ENCODE measurements at regions not wholly inside any gene's neighbourhood (a gene's known extent, or its start where the extent isn't known, plus 50 kb on each side); places are given as distances from the start of the nearest gene placed in this dataset.
"Not testable (repeated sequence)": the region's sequence is repeated elsewhere in the genome, so short reads cannot be mapped to it uniquely, and the experiment has no call there.

- DNase-seq = no peak
Measured at GRCh38 chr5:113723021-113723420, 209.5 kb downstream of the YTHDC2 start.

- DNase-seq = no peak
Measured at GRCh38 chr5:113735751-113736150, 222.3 kb downstream of the YTHDC2 start.

DNA sequence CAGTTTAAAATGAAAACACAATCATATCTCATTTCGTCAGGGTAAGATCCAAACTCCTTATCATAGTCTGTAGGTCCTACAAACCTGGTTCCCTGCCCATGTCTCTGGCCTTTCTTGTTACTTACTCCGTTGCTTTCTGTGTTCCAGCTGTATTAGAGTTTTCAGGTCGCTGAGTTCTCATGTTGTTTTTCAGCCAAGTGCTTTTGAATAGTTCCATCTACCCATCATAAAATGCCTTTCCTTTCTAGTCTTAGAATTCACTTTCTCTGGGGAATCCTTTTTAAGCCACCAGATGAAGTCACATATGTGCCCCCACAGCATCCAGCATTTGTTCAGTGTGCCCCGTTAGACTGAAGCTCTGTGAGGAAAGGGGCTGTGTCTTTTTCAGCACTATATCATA, 228.7 kb downstream of the YTHDC2 start:
- DNase-seq = no peak

DNA sequence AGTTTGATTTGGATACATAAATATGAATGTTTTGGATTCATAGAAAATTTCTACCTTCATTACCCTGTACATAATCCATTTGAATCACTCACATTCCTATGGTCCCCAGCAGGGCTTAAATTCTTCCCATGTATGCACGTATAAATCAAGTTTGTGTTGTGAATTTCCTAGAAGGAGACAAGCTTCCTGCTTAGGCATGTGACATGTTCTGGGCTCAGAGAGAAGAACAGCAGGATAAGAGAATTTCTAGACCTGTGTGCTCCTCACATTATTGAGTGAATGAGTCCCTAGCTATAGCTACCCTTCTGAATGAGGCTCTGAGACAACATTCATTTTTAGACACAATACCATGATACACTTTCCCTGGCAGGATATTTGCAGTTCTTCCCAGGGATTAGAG, 229.1 kb downstream of the YTHDC2 start:
- DNase-seq = no peak

DNA sequence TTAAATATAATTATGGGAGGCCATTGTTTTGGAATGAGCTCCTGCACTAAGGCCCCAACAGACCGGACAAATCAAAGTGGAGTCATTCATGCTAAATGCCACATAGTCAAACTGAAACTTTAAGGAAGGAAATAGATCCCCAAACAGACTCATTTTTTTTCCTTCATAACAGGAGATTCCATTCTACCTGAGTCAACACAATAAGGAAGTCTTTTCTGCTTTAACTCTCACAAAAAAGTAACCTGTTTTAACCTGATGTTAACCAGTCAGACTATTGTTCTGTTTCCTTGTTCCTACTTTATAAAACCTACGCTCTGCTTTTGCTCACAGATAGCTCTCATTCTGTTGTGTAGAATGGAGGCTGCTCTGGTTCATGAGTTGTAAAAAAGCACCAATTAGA, 234.9 kb downstream of the YTHDC2 start:
- DNase-seq = no peak

DNA sequence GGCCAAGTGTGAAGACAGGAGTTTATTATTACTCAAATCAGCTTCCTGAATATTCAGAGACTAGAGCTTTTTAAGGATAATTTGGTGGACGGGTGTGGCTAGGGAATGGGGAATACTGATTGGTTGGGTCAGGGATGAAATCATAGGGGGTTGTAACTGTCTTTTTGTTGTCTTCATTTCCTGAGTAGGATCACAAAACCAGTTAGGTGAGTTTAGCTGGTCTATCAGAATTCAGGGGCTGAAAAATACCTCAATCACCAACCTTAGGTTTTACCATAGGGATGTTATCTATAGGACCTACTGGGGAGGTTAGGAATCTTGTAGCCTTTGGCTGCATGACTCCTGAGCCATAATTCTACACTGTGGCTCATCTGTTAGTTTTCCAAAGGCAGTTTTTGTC, 235.8 kb downstream of the YTHDC2 start:
- no peak for DNase-seq

DNA sequence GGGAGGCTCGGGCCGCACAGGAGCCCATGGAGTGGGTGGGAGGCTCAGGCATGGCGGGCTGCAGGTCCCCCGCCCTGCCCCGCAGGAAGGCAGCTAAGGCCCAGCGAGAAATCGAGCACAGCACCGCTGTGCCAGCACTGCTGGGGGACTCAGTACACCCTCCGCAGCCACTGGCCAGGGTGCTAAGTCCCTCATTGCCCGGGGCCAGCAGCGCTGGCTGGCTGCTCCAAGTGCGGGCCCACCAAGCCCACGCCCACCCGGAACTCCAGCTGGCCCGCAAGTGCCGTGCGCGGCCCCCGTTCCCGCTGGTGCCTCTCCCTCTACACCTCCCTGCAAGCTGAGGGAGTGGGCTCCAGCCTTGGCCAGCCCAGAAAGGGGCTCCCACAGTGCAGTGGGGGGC, 239.7 kb downstream of the YTHDC2 start:
- DNase-seq = not testable (repeated sequence)

GRCh38 chr5:113755516-113755915, 242.0 kb downstream of the YTHDC2 start:
- DNase-seq = no peak

- no peak for DNase-seq
Measured at GRCh38 chr5:113757508-113757907, 244.0 kb downstream of the YTHDC2 start.

DNA sequence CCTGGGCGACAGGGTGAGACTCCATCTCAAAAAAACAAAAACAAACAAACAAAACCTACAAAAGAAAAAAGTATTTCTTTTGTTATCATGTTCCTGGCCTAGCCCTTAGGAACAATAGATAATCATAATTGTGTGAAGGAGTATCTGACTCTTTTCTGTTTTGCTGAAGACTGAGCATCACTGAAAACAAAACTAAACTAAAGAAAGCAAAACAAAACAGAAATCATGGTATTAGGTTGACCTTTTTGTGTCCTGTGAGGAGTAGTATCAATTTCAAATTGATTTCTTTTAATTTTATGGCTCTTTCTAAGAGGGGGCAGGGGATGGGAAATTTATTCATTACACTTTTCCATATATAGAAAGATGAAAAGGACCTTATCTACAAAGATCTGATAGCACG, 246.0 kb downstream of the YTHDC2 start:
- no peak for DNase-seq

- DNase-seq = no peak
Measured at GRCh38 chr5:113760486-113760885, 247.0 kb downstream of the YTHDC2 start.

DNA sequence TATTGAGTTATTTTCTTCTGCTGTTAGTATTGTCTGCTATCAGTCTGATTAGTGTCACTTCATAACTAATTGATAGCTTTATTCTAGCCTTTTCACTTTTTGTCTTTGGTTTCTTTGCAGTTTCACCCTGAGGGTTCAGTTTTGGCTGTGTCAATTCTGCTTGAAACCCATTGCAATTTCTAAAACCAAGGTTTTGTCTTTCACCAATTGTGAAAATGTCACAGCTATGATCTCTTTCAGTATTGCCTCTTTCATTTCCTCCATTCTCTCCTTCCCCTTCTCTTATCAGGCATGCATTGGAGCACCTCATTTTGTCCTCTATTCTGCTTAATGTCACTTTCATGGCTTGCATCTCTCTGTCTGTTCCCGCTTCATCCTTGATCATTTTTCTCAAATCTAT, 248.1 kb downstream of the YTHDC2 start:
- no peak for DNase-seq

- no peak for DNase-seq
Measured at GRCh38 chr5:113764382-113764781, 250.9 kb downstream of the YTHDC2 start.

DNA sequence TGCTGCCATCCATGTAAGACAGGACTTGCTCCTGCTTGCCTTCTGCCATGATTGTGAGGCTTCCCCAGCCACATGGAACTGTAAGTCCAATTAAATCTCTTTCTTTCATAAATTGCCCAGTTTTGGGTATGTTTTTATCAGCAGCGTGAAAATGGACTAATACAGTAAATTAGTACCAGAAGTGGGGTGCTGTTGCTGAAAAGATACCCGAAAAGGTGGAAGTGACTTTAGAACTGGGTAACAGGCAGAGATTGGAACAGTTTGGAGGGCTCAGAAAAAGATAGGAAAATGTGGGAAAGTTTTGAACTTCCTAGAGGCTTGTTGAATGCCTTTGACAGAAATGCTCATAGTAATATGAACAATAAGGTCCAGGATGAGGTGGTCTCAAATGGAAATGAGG, 253.3 kb downstream of the YTHDC2 start:
- DNase-seq = not testable (repeated sequence)

DNA sequence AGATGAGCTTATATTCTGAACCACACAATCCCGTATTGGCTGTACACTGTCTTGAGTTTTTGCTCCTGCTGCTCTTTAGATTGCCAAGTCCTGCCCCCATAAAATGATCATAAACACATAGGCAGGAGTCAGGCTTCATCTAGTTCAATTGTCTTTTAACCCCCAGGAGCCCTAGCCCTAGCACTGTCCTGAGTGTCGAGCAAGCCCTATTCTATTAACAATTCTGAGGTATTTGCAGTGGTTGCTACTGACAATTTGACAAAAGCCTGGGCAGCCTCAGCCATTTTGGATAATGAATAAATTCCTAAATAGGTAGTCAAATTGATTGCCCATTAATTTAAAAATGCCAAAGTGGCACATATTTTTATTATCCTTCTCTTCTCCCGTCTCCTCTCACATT, 257.2 kb downstream of the YTHDC2 start:
- DNase-seq = no peak

GRCh38 chr5:113771483-113771882, 258.0 kb downstream of the YTHDC2 start:
- DNase-seq = no peak

DNA sequence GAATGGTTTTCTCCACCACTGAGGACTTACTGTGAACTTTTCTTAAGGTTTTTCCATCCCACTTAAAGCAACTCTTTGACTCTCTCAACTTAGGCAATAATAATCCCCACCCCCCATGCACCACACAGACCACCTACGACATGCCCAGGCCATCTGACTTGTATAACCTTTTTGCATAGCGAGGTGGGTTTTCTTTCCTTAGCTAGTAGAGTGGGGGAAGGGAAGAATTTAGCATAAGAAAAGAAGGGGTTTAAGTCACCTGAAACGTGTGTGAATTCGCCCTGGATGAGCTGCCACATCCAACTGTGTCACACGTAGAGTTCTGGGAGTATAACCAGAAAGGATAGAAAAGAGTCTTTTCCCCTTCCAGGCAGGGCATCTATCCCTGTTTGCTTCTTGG, 262.7 kb downstream of the YTHDC2 start:
- no peak for DNase-seq

DNA sequence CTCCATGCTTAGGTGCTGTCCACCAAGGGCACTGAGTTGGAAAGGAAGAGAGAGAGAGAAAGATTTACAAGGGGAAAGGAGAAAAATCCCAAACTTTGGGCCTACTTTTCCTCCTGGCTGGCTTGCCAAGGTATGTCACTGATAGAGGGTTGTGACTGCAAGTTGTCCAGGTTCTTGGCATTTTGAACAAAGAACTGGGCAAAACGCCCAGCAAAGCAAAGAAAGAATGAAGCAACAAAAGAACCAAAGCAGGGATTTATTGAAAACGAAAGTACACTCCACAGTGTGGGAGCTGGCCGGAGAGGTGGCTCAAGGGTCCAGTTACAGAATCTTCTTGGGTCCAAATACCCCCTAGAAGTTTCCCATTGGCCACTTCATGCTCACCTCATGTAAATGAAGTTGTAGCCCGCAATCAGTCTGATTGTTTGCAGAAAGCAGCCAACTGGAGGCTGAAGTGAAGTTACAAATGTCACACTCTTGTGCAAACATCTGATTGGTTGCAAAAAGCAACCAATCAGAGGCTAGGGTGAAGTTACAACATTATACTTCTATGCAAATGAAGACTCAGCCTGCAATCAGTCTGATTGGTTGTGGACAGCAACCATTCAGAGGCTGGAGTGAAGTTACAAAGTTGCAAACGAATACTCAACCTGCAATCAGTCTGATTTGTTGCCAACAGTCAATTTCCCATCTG, 263.5 kb downstream of the YTHDC2 start:
- no peak for DNase-seq

DNA sequence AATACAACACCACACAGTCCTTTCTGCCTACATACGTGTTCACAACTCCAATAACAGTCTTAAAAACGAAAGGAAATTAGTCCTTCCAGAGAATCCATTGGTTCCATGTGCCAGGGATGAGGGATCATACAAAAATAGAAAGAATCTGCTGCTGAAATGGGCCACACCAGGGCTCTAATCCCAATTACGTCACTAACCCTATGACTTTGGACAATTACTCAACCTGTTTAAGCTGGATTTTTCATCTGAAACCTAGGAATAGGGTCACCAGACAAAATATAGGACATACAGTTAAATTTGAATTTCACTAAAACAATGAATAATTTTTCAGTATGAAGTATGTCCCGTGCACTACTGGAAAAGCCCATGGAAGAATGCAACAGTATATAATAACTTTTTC, 264.7 kb downstream of the YTHDC2 start:
- no peak for DNase-seq

- no peak for DNase-seq
Measured at GRCh38 chr5:113788141-113788655, 274.7 kb downstream of the YTHDC2 start.

- no peak for DNase-seq
Measured at GRCh38 chr5:113789769-113790168, 276.3 kb downstream of the YTHDC2 start.

DNA sequence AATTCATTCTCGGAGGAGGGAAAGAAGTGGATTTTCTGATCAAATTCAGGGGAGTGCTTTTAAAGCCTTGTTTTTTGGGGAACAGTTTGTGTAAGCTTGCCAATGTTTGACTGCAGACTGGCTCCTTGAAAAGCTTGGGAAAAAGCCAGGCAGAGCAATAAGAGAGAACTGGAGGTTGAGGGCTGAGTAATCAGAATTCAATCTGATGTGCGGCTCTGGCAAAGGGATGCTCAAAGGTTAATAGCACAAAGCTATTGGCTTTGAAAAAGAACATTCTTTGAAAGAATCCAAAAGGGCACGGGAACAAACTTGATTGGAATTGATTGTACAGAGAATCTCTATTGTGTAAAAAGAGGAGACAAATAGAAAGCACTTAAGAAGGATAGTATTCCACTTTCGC, 279.3 kb downstream of the YTHDC2 start:
- DNase-seq = no peak

- DNase-seq = no peak
Measured at GRCh38 chr5:113794981-113795380, 281.5 kb downstream of the YTHDC2 start.

GRCh38 chr5:113800686-113801085, 287.2 kb downstream of the YTHDC2 start:
- DNase-seq = no peak

- no peak for DNase-seq
Measured at GRCh38 chr5:113804264-113804663, 290.8 kb downstream of the YTHDC2 start.

Measured in activated T-cell treated with anti-CD3 and anti-CD28 coated beads, Interleukin-2, amount 50 U/mL, for 48 hours (primary cell).